Peyer's patch (tissue), 4 donors: ENCODE measurements at regions not wholly inside any gene's neighbourhood (a gene's known extent, or its start where the extent isn't known, plus 50 kb on each side); places are given as distances from the start of the nearest gene placed in this dataset.

Source experiments
- CTCF ChIP-seq, 6 experiments: fragments of 450-650 bp in 4 of 6; fragments of 200-600 bp in 2 of 6; sonication (generic) in 1 of 6; IDR thresholded peaks; one replicate each; pipeline ENCODE4 v1.5.1; 2017 to 2019; ENCODE audit warnings: antibody characterized with exemption in 6 of 6, mild to moderate bottlenecking in 3 of 6, moderate library complexity in 1 of 6
- POLR2A ChIP-seq, 2 donors: fragments of 450-650 bp; IDR thresholded peaks; one replicate each; pipeline ENCODE4 v1.5.1; 2017; ENCODE audit warnings: antibody characterized with exemption in 2 of 2, mild to moderate bottlenecking in 2 of 2, moderate library complexity in 2 of 2

- no peak for TF ChIP-seq CTCF (IDR thresholded peaks at IDR 0.05)
- TF ChIP-seq POLR2A (IDR thresholded peaks at IDR 0.05) = no peak
Observed at GRCh38 chr21:23249760-23250159, 2251.6 kb downstream of the NCAM2 start.
